Fibroblast of lung (primary cell): ENCODE measurements at regions not wholly inside any gene's neighbourhood (a gene's known extent, or its start where the extent isn't known, plus 50 kb on each side); places are given as distances from the start of the nearest gene placed in this dataset.
A peak's percentile ranks its signal among the peaks of the same experiment; 100 is the strongest.

Experiments used
- DNase-seq, 2 donors: peaks; one replicate each; pipeline versions ENCODE4 v3.0.0 to v3.0.0-alpha.2; 2010; ENCODE audit warnings: low read depth in 2 of 2
- H2AFZ ChIP-seq: 2 replicates; pipeline ENCODE4 v1.5.1; 2012; ENCODE audit warnings: low read length, control low read depth, inconsistent platforms
- H3K27ac ChIP-seq: 2 replicates; pipeline ENCODE4 v1.5.1; 2011; ENCODE audit warnings: low read length, control low read depth; ENCODE audit not compliant: insufficient read depth
- H3K27me3 ChIP-seq: 2 replicates; pipeline ENCODE4 v1.5.1; 2011; ENCODE audit warnings: mild to moderate bottlenecking, low read length; ENCODE audit not compliant: control insufficient read depth, insufficient read depth
- H3K36me3 ChIP-seq: 2 replicates; pipeline ENCODE4 v1.5.1; 2011; ENCODE audit warnings: low read length; ENCODE audit not compliant: control insufficient read depth, insufficient read depth
- H3K4me1 ChIP-seq: 2 replicates; pipeline ENCODE4 v1.5.1; 2011; ENCODE audit warnings: low read length; ENCODE audit not compliant: control insufficient read depth, insufficient read depth; ENCODE audit errors: extremely low read depth
- H3K4me2 ChIP-seq: 2 replicates; pipeline ENCODE4 v1.5.1; 2011; ENCODE audit warnings: low read length, control low read depth; ENCODE audit not compliant: insufficient read depth; ENCODE audit errors: extremely low read depth
- H3K4me3 ChIP-seq, 4 experiments: fragments of 200-600 bp in 1 of 4; sonication (generic) in 1 of 4; replicated peaks in 1 of 4; 2 replicates each; pipeline ENCODE4 v1.5.1; 2011 to 2016; ENCODE audit warnings: low read length in 4 of 4, low read depth in 3 of 4, mild to moderate bottlenecking in 3 of 4, control low read depth in 2 of 4, inconsistent platforms in 1 of 4, mixed read lengths in 1 of 4; ENCODE audit not compliant: insufficient read depth in 1 of 4; ENCODE audit errors: control extremely low read depth in 1 of 4
- H3K79me2 ChIP-seq: 2 replicates; pipeline ENCODE4 v1.5.1; 2012; ENCODE audit warnings: mild to moderate bottlenecking, low read length, inconsistent platforms; ENCODE audit not compliant: control insufficient read depth, insufficient read depth
- H3K9ac ChIP-seq: 2 replicates; pipeline ENCODE4 v1.5.1; 2011; ENCODE audit warnings: mild to moderate bottlenecking, low read length, control low read depth; ENCODE audit not compliant: insufficient read depth
- H3K9me3 ChIP-seq: 2 replicates; pipeline ENCODE4 v1.5.1; 2012; ENCODE audit warnings: low read depth, low read length; ENCODE audit not compliant: control insufficient read depth, insufficient read depth
- H4K20me1 ChIP-seq: 2 replicates; pipeline ENCODE4 v1.5.1; 2011; ENCODE audit warnings: low read length; ENCODE audit not compliant: control insufficient read depth, insufficient read depth; ENCODE audit errors: extremely low read depth
- EZH2 ChIP-seq: IDR thresholded peaks from 2 replicates; pipeline ENCODE4 v1.5.1; 2012; ENCODE audit warnings: low read length, control low read depth, mild to moderate bottlenecking; ENCODE audit errors: missing control alignments
- TF ChIP-seq, protein P1 (sequence below), 2 donors: IDR thresholded peaks in 1 of 2; conservative IDR thresholded peaks in 1 of 2; 1 replicate in 1 of 2; 2 replicates in 1 of 2; pipeline ENCODE4 v1.5.1; 2011 to 2012; ENCODE audit warnings: low read length in 2 of 2, control low read depth in 1 of 2, inconsistent platforms in 1 of 2, low read depth in 1 of 2, mild to moderate bottlenecking in 1 of 2

DNA sequence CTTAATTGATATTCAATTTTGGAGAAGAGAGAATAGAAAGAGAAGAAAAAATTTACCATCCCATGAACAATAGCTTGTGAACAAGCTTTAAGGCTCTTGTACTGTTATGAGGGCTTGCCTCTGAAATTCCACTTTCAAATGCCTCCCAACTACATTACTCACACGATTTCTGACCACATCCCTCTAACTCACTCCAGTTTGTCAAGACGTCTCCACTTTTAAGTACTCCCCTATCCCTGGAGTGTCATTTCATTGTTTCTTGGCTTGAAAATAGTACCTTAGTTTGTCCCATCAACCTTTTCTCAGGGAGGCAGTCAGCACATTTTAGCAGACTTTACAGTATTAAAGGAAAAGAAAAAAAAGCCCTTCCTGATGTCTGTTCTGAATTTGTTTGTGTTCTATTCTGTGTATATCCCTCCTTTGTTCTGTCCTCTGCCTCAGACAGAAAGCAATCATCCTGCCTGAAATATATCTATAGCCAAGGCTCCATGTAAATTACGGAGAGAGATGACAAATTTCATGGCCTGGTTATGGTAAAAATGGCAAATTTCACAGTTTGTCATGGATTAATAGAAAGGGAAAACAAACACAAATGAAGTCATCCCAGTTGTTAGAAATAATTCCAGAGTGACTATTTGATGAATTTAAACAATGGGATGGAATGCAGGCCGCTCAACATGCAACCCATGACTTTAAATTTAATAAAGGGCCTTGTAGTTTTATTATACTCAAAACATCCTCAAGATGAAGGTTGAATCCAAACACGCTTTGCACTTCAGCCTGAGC, 228.8 kb downstream of the ETAA1 start:
- H3K9me3 ChIP-seq = no peaks in the 10 kb centered on the region
- DNase-seq = peak; percentile 46 to 97
- H3K4me3 ChIP-seq = no peak overlapping the region
- no peaks in the 10 kb centered on the region for H4K20me1 ChIP-seq
- H3K36me3 ChIP-seq = no peaks in the 10 kb centered on the region
- H3K9ac ChIP-seq = no peak overlapping the region
- H3K4me2 ChIP-seq = no peak overlapping the region
- H3K79me2 ChIP-seq = no peaks in the 10 kb centered on the region
- no peaks in the 10 kb centered on the region for H3K4me1 ChIP-seq
- H2AFZ ChIP-seq = no peak overlapping the region
- H3K27ac ChIP-seq = no peak overlapping the region
- TF ChIP-seq EZH2 = no peak
- TF ChIP-seq, protein P1, sequence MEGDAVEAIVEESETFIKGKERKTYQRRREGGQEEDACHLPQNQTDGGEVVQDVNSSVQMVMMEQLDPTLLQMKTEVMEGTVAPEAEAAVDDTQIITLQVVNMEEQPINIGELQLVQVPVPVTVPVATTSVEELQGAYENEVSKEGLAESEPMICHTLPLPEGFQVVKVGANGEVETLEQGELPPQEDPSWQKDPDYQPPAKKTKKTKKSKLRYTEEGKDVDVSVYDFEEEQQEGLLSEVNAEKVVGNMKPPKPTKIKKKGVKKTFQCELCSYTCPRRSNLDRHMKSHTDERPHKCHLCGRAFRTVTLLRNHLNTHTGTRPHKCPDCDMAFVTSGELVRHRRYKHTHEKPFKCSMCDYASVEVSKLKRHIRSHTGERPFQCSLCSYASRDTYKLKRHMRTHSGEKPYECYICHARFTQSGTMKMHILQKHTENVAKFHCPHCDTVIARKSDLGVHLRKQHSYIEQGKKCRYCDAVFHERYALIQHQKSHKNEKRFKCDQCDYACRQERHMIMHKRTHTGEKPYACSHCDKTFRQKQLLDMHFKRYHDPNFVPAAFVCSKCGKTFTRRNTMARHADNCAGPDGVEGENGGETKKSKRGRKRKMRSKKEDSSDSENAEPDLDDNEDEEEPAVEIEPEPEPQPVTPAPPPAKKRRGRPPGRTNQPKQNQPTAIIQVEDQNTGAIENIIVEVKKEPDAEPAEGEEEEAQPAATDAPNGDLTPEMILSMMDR (conservative IDR thresholded peaks at IDR 0.05 in 1 of 2, IDR thresholded peaks at IDR 0.05 in 1 of 2; ENCODE audit: low read depth in 1 of 2, low read length in 2 of 2) = no peak
- H3K27me3 ChIP-seq = no peaks in the 10 kb centered on the region

DNA sequence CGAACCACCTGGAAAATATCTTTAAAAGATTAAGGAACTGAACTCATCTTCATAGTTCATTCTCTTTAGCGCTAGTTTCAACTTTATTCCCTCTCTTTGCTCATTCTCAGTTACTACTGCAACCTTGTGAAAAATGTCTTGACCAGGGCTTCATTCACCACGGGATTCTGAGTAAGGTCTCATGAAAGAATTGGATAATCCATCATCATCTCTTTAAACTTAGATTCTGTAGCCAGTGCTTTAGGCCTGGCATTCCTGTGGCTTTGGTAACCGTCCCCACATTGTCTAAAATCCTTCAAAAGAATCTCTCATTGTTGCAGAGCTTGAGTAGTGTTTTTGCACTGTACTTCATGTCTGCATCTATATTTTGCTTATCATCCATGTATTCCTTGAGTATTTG, 229.5 kb downstream of the ETAA1 start:
- no peaks in the 10 kb centered on the region for H3K79me2 ChIP-seq
- H3K9me3 ChIP-seq = no peaks in the 10 kb centered on the region
- H3K36me3 ChIP-seq = no peaks in the 10 kb centered on the region
- peak; percentile 43 to 97 for DNase-seq
- no peak overlapping the region for H2AFZ ChIP-seq
- no peak overlapping the region for H3K4me2 ChIP-seq
- no peaks in the 10 kb centered on the region for H3K27me3 ChIP-seq
- TF ChIP-seq EZH2 = no peak
- TF ChIP-seq, protein P1 (conservative IDR thresholded peaks at IDR 0.05 in 1 of 2, IDR thresholded peaks at IDR 0.05 in 1 of 2; ENCODE audit: low read depth in 1 of 2, low read length in 2 of 2) = no peak
- no peak overlapping the region for H3K9ac ChIP-seq
- no peak overlapping the region for H3K27ac ChIP-seq
- H4K20me1 ChIP-seq = no peaks in the 10 kb centered on the region
- H3K4me1 ChIP-seq = no peaks in the 10 kb centered on the region
- H3K4me3 ChIP-seq = no peak overlapping the region

DNA sequence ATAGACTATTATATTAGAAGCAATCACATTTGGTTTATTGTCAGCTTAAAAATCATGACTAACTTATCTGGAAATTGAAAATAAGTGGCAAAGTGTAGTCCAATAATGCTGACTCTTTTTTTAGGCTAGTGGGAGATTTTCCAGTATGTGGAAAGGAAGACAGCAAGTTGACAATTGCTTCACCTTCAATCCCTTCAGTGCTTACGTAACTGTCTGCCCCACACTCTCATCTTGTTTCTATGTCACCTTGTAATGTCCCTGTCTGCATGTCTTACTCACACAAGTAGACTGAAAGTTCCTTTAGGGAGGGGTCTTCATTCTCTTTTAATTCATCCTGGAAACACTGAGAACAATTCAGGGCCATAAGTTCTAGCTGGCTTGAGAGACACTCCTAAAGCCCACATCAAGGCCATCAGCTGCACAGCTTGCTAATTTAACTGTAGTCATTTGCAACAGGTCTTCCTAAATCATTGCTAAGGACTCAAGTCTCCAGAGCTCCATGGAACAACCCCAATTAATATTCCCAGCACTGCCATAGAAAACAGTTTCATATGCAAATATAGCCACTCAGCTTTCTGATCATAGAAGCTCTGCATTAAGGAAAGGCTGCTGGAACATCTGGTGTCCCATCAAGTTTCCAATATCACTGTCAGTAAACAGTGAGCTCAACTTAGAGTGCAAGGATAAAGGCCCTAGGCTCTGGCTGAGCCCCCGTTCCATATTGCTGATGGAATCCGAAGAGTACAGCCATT, 230.5 kb downstream of the ETAA1 start:
- Histone ChIP-seq H3K79me2 (no peaks in the 10 kb centered on the region), H3K9me3 (no peaks in the 10 kb centered on the region), H3K4me3 (no peak overlapping the region), H3K4me1 (no peaks in the 10 kb centered on the region), H2AFZ (no peak overlapping the region), H3K4me2 (no peak overlapping the region), H3K36me3 (no peaks in the 10 kb centered on the region), H3K27ac (no peak overlapping the region), H4K20me1 (no peaks in the 10 kb centered on the region), H3K9ac (no peak overlapping the region), H3K27me3 (no peaks in the 10 kb centered on the region)
- DNase-seq = no peak
- TF ChIP-seq EZH2 = no peak
- TF ChIP-seq, protein P1 (conservative IDR thresholded peaks at IDR 0.05 in 1 of 2, IDR thresholded peaks at IDR 0.05 in 1 of 2; ENCODE audit: low read depth in 1 of 2, low read length in 2 of 2) = no peak
